Esophagus (tissue), 2 donors: ENCODE measurements at regions not wholly inside any gene's neighbourhood (a gene's known extent, or its start where the extent isn't known, plus 50 kb on each side); places are given as distances from the start of the nearest gene placed in this dataset.
"Not testable (repeated sequence)": the region's sequence is repeated elsewhere in the genome, so short reads cannot be mapped to it uniquely, and the experiment has no call there.

Experiments
- H3K27ac ChIP-seq, 2 donors: one replicate each; pipeline ENCODE4 v1.5.1; 2013; ENCODE audit warnings: low read depth in 2 of 2, mild to moderate bottlenecking in 2 of 2, inconsistent platforms in 1 of 2, low read length in 1 of 2, moderate library complexity in 1 of 2
- H3K27me3 ChIP-seq, 2 donors: one replicate each; pipeline ENCODE4 v1.6.1; 2013; ENCODE audit warnings: low read length in 2 of 2, control low read depth in 1 of 2, mild to moderate bottlenecking in 1 of 2; ENCODE audit not compliant: insufficient read depth in 2 of 2, control insufficient read depth in 1 of 2
- H3K36me3 ChIP-seq, 2 donors: one replicate each; pipeline ENCODE4 v1.6.1; 2013; ENCODE audit warnings: low read length in 1 of 2; ENCODE audit not compliant: control insufficient read depth in 2 of 2, insufficient read depth in 2 of 2
- H3K4me1 ChIP-seq, 2 donors: one replicate each; pipeline ENCODE4 v1.6.1; 2013; ENCODE audit warnings: low read length in 1 of 2; ENCODE audit not compliant: control insufficient read depth in 2 of 2, insufficient read depth in 2 of 2
- H3K4me3 ChIP-seq, 2 donors: one replicate each; pipeline ENCODE4 v1.5.1; 2013; ENCODE audit warnings: low read length in 2 of 2, mild to moderate bottlenecking in 2 of 2, low read depth in 1 of 2, moderate library complexity in 1 of 2
- H3K9me3 ChIP-seq, 2 donors: one replicate each; pipeline ENCODE4 v1.6.1; 2013; ENCODE audit warnings: mild to moderate bottlenecking in 2 of 2, low read depth in 1 of 2, low read length in 1 of 2, moderate library complexity in 1 of 2; ENCODE audit not compliant: control insufficient read depth in 2 of 2, insufficient read depth in 1 of 2
- WGBS, 2 donors: extraction: QIAGEN DNeasy Blood & Tissue Kit; methylation state at CpG; one replicate each; pipeline ENCODE4 v1.1.7; 2013; 5-methylcytosine and 5-hydroxymethylcytosine counted together
- donor health status: healthy with polysubstance abuse.
- donor health status: Bipolar disorder and iron deficiency.

- no peaks in the 10 kb centered on the region for H3K27me3 ChIP-seq
- H3K36me3 ChIP-seq: no peaks in the 10 kb centered on the region
- H3K4me3 ChIP-seq: no peak overlapping the region
- 24 to 30% methylated on average over 7 of the region's 7 CpGs for WGBS, 2 donors
- H3K9me3 ChIP-seq: no peaks in the 10 kb centered on the region
- no peak overlapping the region for H3K27ac ChIP-seq
- H3K4me1 ChIP-seq: no peaks in the 10 kb centered on the region
Observed at GRCh38 chr1:112092656-112093371, 103.3 kb upstream of the KCND3 start.

- Histone ChIP-seq H3K27ac (no peak overlapping the region), H3K27me3 (no peaks in the 10 kb centered on the region), H3K9me3 (no peaks in the 10 kb centered on the region), H3K36me3 (no peaks in the 10 kb centered on the region), H3K4me1 (no peaks in the 10 kb centered on the region), H3K4me3 (no peak overlapping the region)
- 15 to 18% methylated on average over 1 of the region's 1 CpG for WGBS, 2 donors
Observed at GRCh38 chr1:112093372-112093694, 103.9 kb upstream of the KCND3 start.

GRCh38 chr1:112099979-112100378, 110.5 kb upstream of the KCND3 start:
- H3K27me3 ChIP-seq: no peaks in the 10 kb centered on the region
- H3K36me3 ChIP-seq: no peaks in the 10 kb centered on the region
- H3K4me3 ChIP-seq: no peak overlapping the region
- no peaks in the 10 kb centered on the region for H3K9me3 ChIP-seq
- WGBS, 2 donors: 70 to 76% methylated on average over 2 of the region's 2 CpGs
- H3K4me1 ChIP-seq: no peaks in the 10 kb centered on the region
- no peak overlapping the region for H3K27ac ChIP-seq

DNA sequence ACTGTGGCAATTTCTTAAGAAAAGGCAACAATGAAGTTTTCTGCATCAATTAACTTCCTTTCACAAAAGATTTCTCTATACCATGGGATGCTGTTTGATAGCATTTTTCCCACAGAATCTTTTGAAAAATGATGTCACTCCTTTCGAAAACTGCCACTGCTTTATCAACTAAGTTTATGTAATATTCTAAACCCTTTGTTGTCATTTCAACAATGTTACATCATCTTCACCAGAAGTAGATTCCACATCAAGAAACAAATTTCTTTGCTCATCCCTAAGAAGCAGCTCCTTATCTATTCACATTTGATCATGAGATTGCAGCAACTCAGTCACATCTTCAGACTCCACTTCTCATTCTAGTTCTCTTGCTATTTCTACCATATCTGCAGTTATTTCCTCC, 116.1 kb upstream of the KCND3 start:
- no peak overlapping the region for H3K4me3 ChIP-seq
- no peaks in the 10 kb centered on the region for H3K4me1 ChIP-seq
- no peaks in the 10 kb centered on the region for H3K36me3 ChIP-seq
- H3K27ac ChIP-seq: no peak overlapping the region
- no peaks in the 10 kb centered on the region for H3K9me3 ChIP-seq
- H3K27me3 ChIP-seq: no peaks in the 10 kb centered on the region
- WGBS, 2 donors: 77 to 84% methylated on average over 1 of the region's 1 CpG

GRCh38 chr1:112110031-112110430, 120.6 kb upstream of the KCND3 start:
- 29 to 33% methylated on average over 3 of the region's 3 CpGs for WGBS, 2 donors
- Histone ChIP-seq H3K36me3 (no peaks in the 10 kb centered on the region), H3K27me3 (no peaks in the 10 kb centered on the region), H3K4me3 (no peak overlapping the region), H3K27ac (no peak overlapping the region), H3K4me1 (no peaks in the 10 kb centered on the region), H3K9me3 (no peaks in the 10 kb centered on the region)

DNA sequence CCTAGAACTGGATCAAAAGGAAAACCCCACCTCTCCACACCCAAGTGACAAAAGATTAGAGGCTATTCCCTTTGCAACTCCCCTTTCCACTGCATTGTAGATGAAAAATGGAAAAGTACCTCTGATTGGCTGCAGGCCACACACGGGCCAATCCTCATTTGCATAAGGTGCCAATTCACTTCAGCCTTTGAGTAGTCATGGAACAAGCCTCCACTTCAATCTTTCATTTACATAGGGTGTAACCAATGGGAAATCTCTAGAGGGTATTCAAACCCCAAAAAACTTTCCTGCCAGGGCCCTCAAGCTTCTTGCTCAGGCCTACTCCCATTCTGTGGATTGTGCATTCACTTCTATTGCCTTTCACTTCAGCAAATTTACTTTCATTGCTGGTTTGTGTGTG, 122.3 kb upstream of the KCND3 start:
- 71 to 76% methylated on average over 1 of the region's 1 CpG for WGBS, 2 donors
- H3K27ac ChIP-seq: no peak overlapping the region
- H3K9me3 ChIP-seq: no peaks in the 10 kb centered on the region
- no peaks in the 10 kb centered on the region for H3K4me1 ChIP-seq
- no peaks in the 10 kb centered on the region for H3K27me3 ChIP-seq
- no peak overlapping the region for H3K4me3 ChIP-seq
- no peaks in the 10 kb centered on the region for H3K36me3 ChIP-seq

DNA sequence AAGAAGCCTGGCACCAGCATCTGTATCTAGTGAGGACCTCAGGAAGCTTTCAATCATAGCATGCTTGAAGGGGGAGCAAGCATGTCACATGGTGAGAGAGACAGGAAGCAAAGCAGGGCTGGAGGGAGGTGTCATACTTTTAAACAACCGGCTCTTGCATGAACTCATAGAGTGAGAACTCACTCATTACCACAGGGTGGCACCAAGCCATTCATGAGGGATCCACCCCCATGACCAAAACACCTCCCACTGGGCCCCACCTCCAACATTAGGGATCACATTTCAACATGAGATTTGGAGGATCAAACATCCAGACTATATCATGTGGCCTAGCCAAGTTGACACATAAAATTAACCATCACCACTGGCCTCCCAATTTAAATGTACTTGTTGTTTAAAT, 125.1 kb upstream of the KCND3 start:
- WGBS, 2 donors: 39 to 43% methylated on average over 1 of the region's 1 CpG
- Histone ChIP-seq H3K4me1 (no peaks in the 10 kb centered on the region), H3K9me3 (no peaks in the 10 kb centered on the region), H3K36me3 (no peaks in the 10 kb centered on the region), H3K27ac (no peak overlapping the region), H3K27me3 (no peaks in the 10 kb centered on the region), H3K4me3 (no peak overlapping the region)

GRCh38 chr1:112126598-112126997, 137.1 kb upstream of the KCND3 start:
- Histone ChIP-seq H3K27me3 (no peaks in the 10 kb centered on the region), H3K9me3 (no peaks in the 10 kb centered on the region), H3K4me3 (no peak overlapping the region), H3K27ac (no peak overlapping the region), H3K4me1 (no peaks in the 10 kb centered on the region), H3K36me3 (no peaks in the 10 kb centered on the region)
- 75 to 78% methylated on average over 2 of the region's 2 CpGs for WGBS, 2 donors

DNA sequence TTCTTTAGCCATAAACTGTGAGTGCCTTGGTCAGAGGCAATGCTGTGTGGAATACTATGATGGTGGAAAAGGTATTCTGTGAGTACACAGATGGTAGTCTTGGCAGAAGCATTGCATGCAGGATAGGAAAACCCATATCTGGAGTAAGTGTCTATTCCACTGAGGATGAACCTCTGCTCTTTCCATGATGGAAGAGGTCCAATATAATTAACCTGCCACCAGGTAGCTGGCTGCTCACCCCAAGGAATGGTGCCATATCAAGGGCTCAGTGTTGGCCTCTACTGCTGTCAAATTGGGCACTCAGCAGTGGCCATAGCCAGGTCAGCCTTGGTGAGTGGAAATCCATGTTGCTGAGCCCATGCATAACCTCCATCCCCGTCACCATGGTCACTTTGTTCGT, 138.1 kb upstream of the KCND3 start:
- H3K27me3 ChIP-seq, H3K36me3 ChIP-seq, H3K9me3 ChIP-seq, H3K4me1 ChIP-seq, H3K4me3 ChIP-seq, H3K27ac ChIP-seq: not testable (repeated sequence)
- 78 to 91% methylated on average over 2 of the region's 2 CpGs for whole genome bisulfite sequencing, 2 donors

- Histone ChIP-seq H3K4me1 (no peaks in the 10 kb centered on the region), H3K36me3 (no peaks in the 10 kb centered on the region), H3K9me3 (no peaks in the 10 kb centered on the region), H3K27me3 (peaks cover 0 to 3% of the 10 kb centered on the region in 2 donors), H3K27ac (no peak overlapping the region), H3K4me3 (no peak overlapping the region)
- WGBS, 2 donors: 72 to 81% methylated on average over 1 of the region's 1 CpG
Observed at GRCh38 chr1:112133487-112133886, 144.0 kb upstream of the KCND3 start.
